Transverse colon (tissue), 4 donors: ENCODE measurements at regions not wholly inside any gene's neighbourhood (a gene's known extent, or its start where the extent isn't known, plus 50 kb on each side); places are given as distances from the start of the nearest gene placed in this dataset.

Source experiments
- DNase-seq: peaks from one replicate; pipeline ENCODE4 v3.0.0-alpha.2; 2019
- H3K27ac ChIP-seq, 4 donors: fragments of 200-600 bp; sonication (generic); 2 replicates each; pipeline ENCODE4 v1.5.1; 2016 to 2018; ENCODE audit warnings: inconsistent platforms in 4 of 4
- H3K27me3 ChIP-seq: fragments of 200-600 bp; sonication (generic); 2 replicates; pipeline ENCODE4 v1.5.1; 2017; ENCODE audit warnings: inconsistent platforms
- H3K36me3 ChIP-seq, 4 donors: fragments of 200-600 bp; sonication (generic); 2 replicates each; pipeline ENCODE4 v1.5.1; 2017 to 2019; ENCODE audit warnings: inconsistent platforms in 4 of 4
- H3K4me1 ChIP-seq, 4 donors: fragments of 200-600 bp; sonication (generic); 2 replicates each; pipeline ENCODE4 v1.5.1; 2017 to 2020; ENCODE audit warnings: inconsistent platforms in 4 of 4
- H3K4me3 ChIP-seq, 4 donors: fragments of 200-600 bp; sonication (generic); 1 replicate in 1 of 4; 2 replicates in 3 of 4; pipeline versions ENCODE4 v1.5.1 to v1.6.1; 2017 to 2019; ENCODE audit warnings: inconsistent platforms in 4 of 4
- H3K9me3 ChIP-seq, 2 donors: fragments of 200-600 bp; sonication (generic); 2 replicates each; pipeline ENCODE4 v1.5.1; 2017 to 2019; ENCODE audit warnings: inconsistent platforms in 2 of 2
- CTCF ChIP-seq, 5 experiments: fragments of 200-600 bp in 3 of 5; fragments of 450-650 bp in 2 of 5; sonication (generic) in 3 of 5; IDR thresholded peaks; 1 replicate in 2 of 5; 2 replicates in 3 of 5; pipeline ENCODE4 v1.5.1; 2016 to 2017; ENCODE audit warnings: antibody characterized with exemption in 5 of 5, inconsistent platforms in 3 of 5, mild to moderate bottlenecking in 2 of 5, moderate library complexity in 1 of 5
- EP300 ChIP-seq: sonication (generic); formaldehyde crosslinking; IDR thresholded peaks from one replicate; pipeline ENCODE4 v1.6.1; 2017; ENCODE audit warnings: antibody characterized with exemption, low read depth
- POLR2A ChIP-seq: fragments of 450-650 bp; IDR thresholded peaks from one replicate; pipeline ENCODE4 v1.6.1; 2016; ENCODE audit warnings: antibody characterized with exemption, mild to moderate bottlenecking, moderate library complexity
- POLR2AphosphoS5 ChIP-seq, 3 donors: sonication (generic); formaldehyde crosslinking; IDR thresholded peaks; one replicate each; pipeline ENCODE4 v1.6.1; 2016; ENCODE audit warnings: antibody characterized with exemption in 3 of 3
- WGBS, 2 donors: methylation state at CpG; one replicate each; pipeline ENCODE4 v1.1.5; 2018; ENCODE audit warnings: low coverage in 1 of 2; 5-methylcytosine and 5-hydroxymethylcytosine counted together
- in situ Hi-C, 4 donors: fragments of 200-750 bp; cut with MboI; loops; one replicate each; pipeline versions ENCODE4 v1.15.0 to v1.15.1; 2017; ENCODE audit warnings: low sequenced_read_pairs in 3 of 4, low pct_ligation_motif_present in 1 of 4, low pct_unique_long_range_greater_than_20kb in 1 of 4
- intact Hi-C: fragments of 100-400 bp; cut with DNase I; formaldehyde crosslinking; loops from one replicate; pipeline ENCODE4 v1.15.1; 2023; ENCODE audit warnings: low total_unique reads

GRCh38 chr20:55283889-55284288 lies 721.4 kb downstream of the CBLN4 start:
- H3K27ac ChIP-seq, result no peak overlapping the region
- WGBS, 2 donors, result 42 to 57% methylated on average over 2 of the region's 2 CpGs
- intact Hi-C loops (no loop called here), in situ Hi-C loops (no loop called here)
- no peaks in the 10 kb centered on the region for H3K9me3 ChIP-seq
- no peaks in the 10 kb centered on the region for H3K36me3 ChIP-seq
- H3K4me1 ChIP-seq, result no peaks in the 10 kb centered on the region
- no peaks in the 10 kb centered on the region for H3K27me3 ChIP-seq
- H3K4me3 ChIP-seq, result no peak overlapping the region
- no peak for TF ChIP-seq POLR2A
- no peak for TF ChIP-seq EP300
- no peak for TF ChIP-seq CTCF (IDR thresholded peaks at IDR 0.05)
- TF ChIP-seq POLR2AphosphoS5 (IDR thresholded peaks at IDR 0.05), result no peak
- DNase-seq, result no peak

- H3K27me3 ChIP-seq, result no peaks in the 10 kb centered on the region
- TF ChIP-seq CTCF (IDR thresholded peaks at IDR 0.05), result no peak
- no peak for TF ChIP-seq POLR2A
- no peak for TF ChIP-seq POLR2AphosphoS5 (IDR thresholded peaks at IDR 0.05)
- TF ChIP-seq EP300, result no peak
- intact Hi-C loops (no loop called here), in situ Hi-C loops (no loop called here)
- no peaks in the 10 kb centered on the region for H3K9me3 ChIP-seq
- DNase-seq, result no peak
- no peaks in the 10 kb centered on the region for H3K4me1 ChIP-seq
- H3K36me3 ChIP-seq, result no peaks in the 10 kb centered on the region
- H3K27ac ChIP-seq, result no peak overlapping the region
- no peak overlapping the region for H3K4me3 ChIP-seq
These were observed 732.2 kb downstream of the CBLN4 start for GRCh38 chr20:55273149-55273548.

- Histone ChIP-seq H3K27ac (no peak overlapping the region), H3K36me3 (no peaks in the 10 kb centered on the region), H3K9me3 (no peaks in the 10 kb centered on the region), H3K4me3 (no peak overlapping the region), H3K4me1 (no peaks in the 10 kb centered on the region), H3K27me3 (no peaks in the 10 kb centered on the region)
- no peak for DNase-seq
- in situ Hi-C loops (no loop called here), intact Hi-C loops (loop anchor here (1.0 kb wide), 1 partner anchor 19 kb away; no protein-coding TSS in a partner anchor)
- no peak for TF ChIP-seq POLR2AphosphoS5 (IDR thresholded peaks at IDR 0.05)
- no peak for TF ChIP-seq EP300
- no peak for TF ChIP-seq POLR2A
- no peak for TF ChIP-seq CTCF (IDR thresholded peaks at IDR 0.05)
- WGBS, 2 donors, result 51 to 77% methylated on average over 2 of the region's 2 CpGs
These were observed 733.9 kb downstream of the CBLN4 start for GRCh38 chr20:55271371-55271770.

- intact Hi-C loops, result no loop called here
- no peaks in the 10 kb centered on the region for H3K9me3 ChIP-seq
- TF ChIP-seq CTCF (IDR thresholded peaks at IDR 0.05), result no peak
- TF ChIP-seq EP300, result no peak
- TF ChIP-seq POLR2A, result no peak
- no peak for TF ChIP-seq POLR2AphosphoS5 (IDR thresholded peaks at IDR 0.05)
- H3K27me3 ChIP-seq, result no peaks in the 10 kb centered on the region
- no peak overlapping the region for H3K27ac ChIP-seq
- H3K4me1 ChIP-seq, result no peaks in the 10 kb centered on the region
- H3K4me3 ChIP-seq, result no peak overlapping the region
- H3K36me3 ChIP-seq, result no peaks in the 10 kb centered on the region
- in situ Hi-C loops, result no loop called here
- no peak for DNase-seq
- 77 to 89% methylated on average over 1 of the region's 1 CpG for WGBS, 2 donors
These were observed 735.4 kb downstream of the CBLN4 start for GRCh38 chr20:55269913-55270312.
